Loucy (cell line): ENCODE measurements at regions not wholly inside any gene's neighbourhood (a gene's known extent, or its start where the extent isn't known, plus 50 kb on each side); places are given as distances from the start of the nearest gene placed in this dataset.
"Not testable (repeated sequence)": the region's sequence is repeated elsewhere in the genome, so short reads cannot be mapped to it uniquely, and the experiment has no call there.

Experiments
- EZH2phosphoT487 ChIP-seq: fragments of 200-600 bp; IDR thresholded peaks from 2 replicates; pipeline ENCODE4 v1.6.1; 2018; ENCODE audit warnings: antibody characterized with exemption, mild to moderate bottlenecking, moderate library complexity, borderline replicate concordance
- TF ChIP-seq, protein P1 (sequence below): fragments of 200-600 bp; sonication (generic); conservative IDR thresholded peaks from 2 replicates; pipeline ENCODE4 v1.5.1; 2014; ENCODE audit warnings: mild to moderate bottlenecking, antibody characterized with exemption, low read length

DNA sequence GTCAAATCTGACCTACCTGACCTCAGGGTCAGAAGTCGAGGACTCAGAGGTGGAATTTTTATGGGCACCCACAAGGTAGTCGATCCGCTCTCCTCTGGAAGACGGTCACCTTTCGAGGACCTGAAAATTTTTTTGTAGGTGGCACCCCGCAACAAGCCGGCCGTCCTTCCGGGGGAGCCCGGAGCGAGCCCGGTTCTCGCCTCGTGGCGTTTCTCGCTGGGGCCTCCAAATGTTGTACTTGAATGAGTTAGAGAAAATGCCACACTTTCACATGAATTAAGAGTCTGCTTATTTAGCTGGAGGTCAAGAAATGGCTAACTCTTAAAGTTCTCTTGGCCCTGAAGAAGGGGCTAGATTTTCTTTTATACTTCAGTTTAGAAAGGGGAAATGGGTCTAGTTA is 169.0 kb upstream of the CCZ1B start:
- TF ChIP-seq, protein P1, sequence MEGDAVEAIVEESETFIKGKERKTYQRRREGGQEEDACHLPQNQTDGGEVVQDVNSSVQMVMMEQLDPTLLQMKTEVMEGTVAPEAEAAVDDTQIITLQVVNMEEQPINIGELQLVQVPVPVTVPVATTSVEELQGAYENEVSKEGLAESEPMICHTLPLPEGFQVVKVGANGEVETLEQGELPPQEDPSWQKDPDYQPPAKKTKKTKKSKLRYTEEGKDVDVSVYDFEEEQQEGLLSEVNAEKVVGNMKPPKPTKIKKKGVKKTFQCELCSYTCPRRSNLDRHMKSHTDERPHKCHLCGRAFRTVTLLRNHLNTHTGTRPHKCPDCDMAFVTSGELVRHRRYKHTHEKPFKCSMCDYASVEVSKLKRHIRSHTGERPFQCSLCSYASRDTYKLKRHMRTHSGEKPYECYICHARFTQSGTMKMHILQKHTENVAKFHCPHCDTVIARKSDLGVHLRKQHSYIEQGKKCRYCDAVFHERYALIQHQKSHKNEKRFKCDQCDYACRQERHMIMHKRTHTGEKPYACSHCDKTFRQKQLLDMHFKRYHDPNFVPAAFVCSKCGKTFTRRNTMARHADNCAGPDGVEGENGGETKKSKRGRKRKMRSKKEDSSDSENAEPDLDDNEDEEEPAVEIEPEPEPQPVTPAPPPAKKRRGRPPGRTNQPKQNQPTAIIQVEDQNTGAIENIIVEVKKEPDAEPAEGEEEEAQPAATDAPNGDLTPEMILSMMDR: not testable (repeated sequence)
- TF ChIP-seq EZH2phosphoT487: not testable (repeated sequence)
